Globus pallidus (tissue), 1 donor: ENCODE measurements at regions not wholly inside any gene's neighbourhood (a gene's known extent, or its start where the extent isn't known, plus 50 kb on each side); places are given as distances from the start of the nearest gene placed in this dataset.

Source experiments
- DNase-seq: peaks from one replicate; pipeline ENCODE4 v3.0.0-alpha.2; 2015; ENCODE audit warnings: low spot score

GRCh38 chr5:160511280-160511929 lies 89.8 kb downstream of the PTTG1 start:
- no peak for DNase-seq
